NCI-H748 (cell line): ENCODE measurements at regions not wholly inside any gene's neighbourhood (a gene's known extent, or its start where the extent isn't known, plus 50 kb on each side); places are given as distances from the start of the nearest gene placed in this dataset.

Source experiments
- DNase-seq: peaks from one replicate; lab custom pipeline; 2025; ENCODE audit not compliant: unreplicated experiment; lab: John Stamatoyannopoulos, UW

GRCh38 chr4:125677665-125678307, 363.0 kb downstream of the FAT4 start:
- no peak for DNase-seq

- DNase-seq: no peak
Observed at GRCh38 chr4:125679989-125680388, 365.2 kb downstream of the FAT4 start.

DNA sequence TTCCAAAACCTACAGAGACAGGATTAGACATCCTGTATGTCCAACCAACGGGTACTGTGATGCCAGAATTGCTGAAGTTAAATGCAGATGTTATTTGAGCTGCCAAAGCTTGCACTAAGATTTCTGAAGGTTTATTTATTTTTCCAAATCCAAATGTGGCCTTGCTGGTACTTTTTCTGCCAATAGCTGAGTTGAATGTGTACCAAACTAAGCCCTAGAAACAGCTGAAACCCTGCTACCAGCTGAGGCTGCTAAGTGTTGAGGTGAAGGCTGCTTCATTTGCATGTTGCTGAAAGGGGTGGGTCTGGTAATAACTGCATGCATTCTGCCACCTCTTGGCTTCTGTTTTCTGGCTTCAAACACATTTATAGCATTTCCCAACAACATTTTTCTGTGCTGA, 366.5 kb downstream of the FAT4 start:
- DNase-seq: no peak

- no peak for DNase-seq
Observed at GRCh38 chr4:125682730-125683129, 368.0 kb downstream of the FAT4 start.

DNA sequence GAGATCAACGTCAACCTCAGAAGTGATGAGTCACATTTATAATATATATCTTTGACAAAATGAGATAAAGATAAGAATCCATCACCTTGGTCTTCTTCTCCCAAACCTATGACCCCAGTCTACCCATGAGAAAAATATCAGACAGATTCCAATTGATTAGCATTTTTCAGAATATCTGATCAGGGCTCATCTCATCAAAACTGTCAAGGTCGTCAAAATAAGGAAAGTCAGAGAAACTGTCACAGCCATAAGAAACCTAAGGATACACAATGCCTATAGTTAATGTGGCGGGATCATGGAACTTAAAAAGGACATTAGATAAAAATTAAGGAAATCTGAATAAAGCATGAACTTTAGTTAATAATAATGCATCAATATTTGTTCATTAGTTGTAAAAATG, 374.1 kb downstream of the FAT4 start:
- DNase-seq: no peak

DNA sequence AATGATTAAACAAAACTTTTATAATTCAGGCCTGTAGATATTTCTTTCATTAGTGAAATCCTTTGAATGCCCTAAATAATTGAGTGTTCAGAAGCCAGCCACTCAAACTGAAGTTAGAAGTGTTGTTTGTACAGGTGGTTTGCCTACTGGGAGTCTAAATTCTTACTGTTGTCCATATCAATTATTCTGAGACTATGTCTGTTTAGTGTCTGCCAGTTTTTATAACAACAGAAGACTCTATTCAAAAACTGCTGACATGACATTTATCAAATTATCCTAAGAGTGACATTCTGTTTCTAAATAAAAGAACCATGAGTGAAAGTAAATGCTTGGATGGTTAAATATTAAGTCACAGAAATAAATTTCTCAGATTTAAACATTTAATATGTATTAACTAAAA, 375.1 kb downstream of the FAT4 start:
- peak; percentile 58 for DNase-seq

GRCh38 chr4:125693228-125693627, 378.5 kb downstream of the FAT4 start:
- no peak for DNase-seq

DNA sequence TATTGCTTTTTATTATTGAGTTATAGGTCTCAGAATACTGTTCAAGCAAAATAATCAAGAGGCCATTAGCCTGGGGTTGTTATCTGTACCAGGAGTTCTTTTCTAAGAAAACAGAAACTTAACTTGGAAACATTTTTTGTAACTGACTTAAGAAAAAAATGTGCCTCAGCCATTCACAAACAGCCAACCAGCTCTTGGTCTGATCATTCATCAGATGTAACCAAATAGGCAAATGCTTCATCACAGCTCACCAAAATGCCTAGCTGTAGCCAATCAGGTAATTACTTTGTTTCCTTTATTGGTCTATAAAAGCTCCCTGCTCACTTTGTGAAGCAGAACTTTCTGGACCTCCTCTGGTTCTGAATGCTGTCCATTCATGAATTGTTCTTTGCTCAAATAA, 387.7 kb downstream of the FAT4 start:
- no peak for DNase-seq

- DNase-seq: no peak
Observed at GRCh38 chr4:125703443-125703842, 388.7 kb downstream of the FAT4 start.

DNA sequence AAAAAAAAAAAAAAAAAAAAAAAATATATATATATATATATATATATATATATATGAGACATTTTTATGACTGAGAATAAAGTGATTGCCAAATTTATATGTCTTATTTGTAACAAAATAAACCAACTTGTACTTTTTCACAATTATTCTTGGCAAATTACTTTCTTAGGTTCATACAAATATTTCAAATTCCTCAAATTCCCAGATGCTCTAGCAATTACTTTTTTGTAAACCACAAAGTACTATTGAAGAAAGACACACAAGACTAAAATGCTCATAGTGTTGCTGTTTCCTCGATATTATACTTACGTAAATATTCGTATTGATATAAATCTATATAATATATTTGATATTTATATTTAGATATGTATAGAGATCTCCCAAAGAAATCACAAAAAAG, 390.0 kb downstream of the FAT4 start:
- no peak for DNase-seq

DNA sequence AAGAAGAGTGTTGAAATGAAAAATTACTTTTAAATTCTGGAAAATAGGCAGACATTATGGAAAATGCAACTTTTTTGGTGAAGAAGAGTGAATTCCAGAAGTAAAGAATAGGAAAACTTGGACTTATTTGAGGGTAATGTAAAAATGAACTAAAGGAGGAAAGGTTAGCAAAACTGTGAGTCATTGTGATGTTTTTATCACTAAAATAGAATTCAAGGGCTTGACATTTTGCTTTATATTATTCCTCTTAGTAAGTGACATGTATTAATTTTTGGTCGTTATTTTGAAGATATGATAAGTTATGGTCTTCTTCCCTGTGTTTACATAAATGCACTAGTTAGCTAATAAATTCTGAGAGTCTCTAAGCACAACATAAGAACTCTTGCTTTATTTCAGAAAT, 390.9 kb downstream of the FAT4 start:
- DNase-seq: no peak

DNA sequence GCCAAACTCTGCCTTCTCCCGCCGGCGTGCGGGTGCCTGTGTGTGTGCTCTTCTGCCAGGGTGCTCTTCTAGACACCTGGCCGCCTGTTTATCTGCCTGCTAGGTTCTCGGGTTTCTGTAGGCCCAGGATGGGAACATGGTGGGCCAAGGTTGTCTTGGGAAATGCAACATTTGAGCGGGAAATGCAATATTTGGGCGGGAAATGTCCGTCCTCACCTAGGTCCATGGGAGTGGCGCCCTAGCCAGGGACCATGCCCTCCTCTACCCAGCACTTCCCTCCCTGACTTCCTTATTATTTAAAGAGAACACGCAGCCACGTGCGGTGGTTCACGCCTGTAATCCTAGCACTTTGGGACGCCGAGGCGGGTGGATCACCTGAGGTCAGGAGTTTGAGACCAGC, 392.6 kb downstream of the FAT4 start:
- no peak for DNase-seq

GRCh38 chr4:125710766-125711165, 396.0 kb downstream of the FAT4 start:
- DNase-seq: no peak

GRCh38 chr4:125714049-125714448, 399.3 kb downstream of the FAT4 start:
- DNase-seq: no peak

- DNase-seq: no peak
Observed at GRCh38 chr4:125714845-125715244, 400.1 kb downstream of the FAT4 start.

GRCh38 chr4:125719987-125720386, 405.2 kb downstream of the FAT4 start:
- no peak for DNase-seq

- no peak for DNase-seq
Observed at GRCh38 chr4:125722009-125722408, 407.3 kb downstream of the FAT4 start.

GRCh38 chr4:125725957-125726525, 411.3 kb downstream of the FAT4 start:
- peak; percentile 17 for DNase-seq

DNA sequence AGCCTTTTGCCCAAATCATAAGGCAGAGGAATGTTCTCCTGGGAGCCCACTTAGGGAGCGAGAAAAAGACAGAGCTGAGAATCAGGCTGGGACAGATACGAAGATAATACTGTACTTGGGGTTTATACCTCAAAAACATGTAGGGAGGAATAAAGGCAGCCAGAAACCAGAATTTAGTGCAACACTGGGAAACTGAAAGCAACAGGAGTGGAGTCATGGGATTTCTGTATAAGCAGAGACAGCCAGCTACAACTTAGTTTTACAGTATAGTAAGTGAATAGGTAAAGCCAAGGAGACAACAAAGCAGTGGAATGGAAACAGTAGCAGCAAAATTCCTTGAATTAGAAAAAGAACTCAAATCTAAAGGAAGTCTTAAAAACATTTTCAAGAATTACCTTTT, 413.2 kb downstream of the FAT4 start:
- no peak for DNase-seq

DNA sequence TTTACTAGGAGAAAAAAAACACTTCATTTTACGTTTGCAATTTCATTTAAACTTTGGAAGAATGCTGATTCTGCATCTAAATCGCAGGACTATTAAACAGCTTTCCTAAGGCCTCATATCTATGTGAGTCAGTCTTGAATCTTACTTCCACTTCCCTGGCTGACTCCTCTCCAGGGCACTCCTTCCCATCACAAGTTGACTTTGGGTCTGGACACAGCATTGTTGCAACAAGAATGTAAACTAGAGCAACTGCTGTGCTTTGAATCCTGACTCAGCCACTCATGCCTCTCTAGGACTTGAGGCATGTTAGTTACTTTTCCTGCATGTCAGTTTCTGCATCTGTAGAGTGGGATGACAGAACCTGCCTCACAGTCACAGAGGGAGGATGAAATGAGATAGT, 413.8 kb downstream of the FAT4 start:
- no peak for DNase-seq

DNA sequence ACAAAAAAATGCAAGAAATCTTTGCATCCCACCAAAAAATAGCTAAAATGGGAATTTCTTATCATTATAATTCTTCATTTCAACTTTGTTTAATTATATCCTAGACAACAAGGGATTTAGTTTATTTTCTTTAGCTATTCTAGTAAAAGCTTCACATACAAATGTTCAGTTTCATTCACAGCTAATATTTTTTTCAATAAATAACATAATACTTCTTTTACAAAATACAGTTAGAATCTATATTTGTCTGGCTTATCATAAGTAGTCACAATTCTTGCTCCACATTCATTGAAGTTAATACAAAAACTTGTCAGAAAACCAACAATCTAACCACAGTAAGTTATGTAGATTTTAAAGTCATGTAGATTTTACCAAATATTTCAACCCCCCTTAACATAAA, 414.4 kb downstream of the FAT4 start:
- no peak for DNase-seq

DNA sequence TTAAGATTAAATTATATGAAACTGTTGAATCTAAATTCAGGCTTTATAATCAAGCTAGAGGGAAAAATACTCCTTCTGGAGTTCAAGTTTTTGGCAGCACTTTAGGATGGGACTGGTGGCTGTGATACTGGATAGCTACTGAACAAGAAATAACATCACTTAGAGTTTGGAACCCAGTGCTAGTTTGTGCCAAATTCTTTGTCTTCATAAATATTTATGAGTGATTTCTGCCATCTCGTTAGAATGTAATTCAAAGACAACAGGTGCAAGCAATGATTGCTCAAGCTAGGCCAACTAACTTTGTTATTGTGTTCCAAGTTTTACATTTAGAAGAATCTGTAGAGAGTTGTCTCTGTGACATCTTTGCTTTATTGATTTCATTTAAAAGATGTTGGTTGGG, 417.9 kb downstream of the FAT4 start:
- DNase-seq: no peak

DNA sequence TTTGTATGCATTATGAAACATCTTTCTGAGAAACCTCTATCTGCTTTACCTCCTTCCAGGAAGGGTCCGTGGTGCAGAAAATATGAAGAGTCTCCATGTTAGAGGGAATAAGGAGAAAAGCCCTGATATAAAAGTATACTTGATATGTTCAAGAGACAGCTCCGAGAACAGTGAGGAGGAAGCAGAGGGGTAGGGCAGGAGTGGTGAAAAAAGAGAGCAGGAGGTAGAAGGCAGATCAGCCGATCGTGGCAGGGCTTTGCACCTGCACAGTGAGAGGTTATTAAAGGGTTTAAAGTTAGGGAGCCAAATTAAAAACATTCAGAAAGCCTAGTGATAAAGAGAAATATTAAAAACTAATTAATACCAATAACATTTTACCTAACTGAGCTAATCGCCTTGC, 419.7 kb downstream of the FAT4 start:
- no peak for DNase-seq
